ENCODE measurements at regions not wholly inside any gene's neighbourhood (a gene's known extent, or its start where the extent isn't known, plus 50 kb on each side); places are given as distances from the start of the nearest gene placed in this dataset.

GRCh38 chr11:30128269-30128932 lies 102.4 kb upstream of the FSHB start:
- no peak overlapping the region for H3K27ac Mint-ChIP-seq
- Histone ChIP-seq H3K4me2 (no peak overlapping the region), H3K4me1 (ENCODE audit: insufficient read depth) (no peaks in the 10 kb centered on the region), H2AFZ (no peak overlapping the region), H3K36me3 (ENCODE audit: insufficient read depth) (no peaks in the 10 kb centered on the region), H4K20me1 (replicated peaks; ENCODE audit: insufficient read depth) (no peaks in the 10 kb centered on the region), H3F3A (replicated peaks; ENCODE audit: low read depth) (no peaks in the 10 kb centered on the region), H3K27ac (ENCODE audit: low read depth) (no peak overlapping the region), H3K4me3 (no peak overlapping the region), H3K27me3 (ENCODE audit: insufficient read depth) (no peaks in the 10 kb centered on the region), H3K9me2 (ENCODE audit: insufficient read depth) (no peaks in the 10 kb centered on the region), H3K79me2 (replicated peaks; ENCODE audit: insufficient read depth) (no peaks in the 10 kb centered on the region)
- TF ChIP-seq CTCF (conservative IDR thresholded peaks at IDR 0.05; ENCODE audit: low read depth in 2 of 2) (peak; percentile 69 to 89), POLR2AphosphoS5 (IDR thresholded peaks at IDR 0.05; ENCODE audit: low read depth) (no peak)
- peak; percentile 68 for DNase-seq (ENCODE audit: low spot score)
- no peaks in the 10 kb centered on the region for H3K36me3 Mint-ChIP-seq (ENCODE audit: low read depth)
- no peaks in the 10 kb centered on the region for H3K27me3 Mint-ChIP-seq (ENCODE audit: insufficient read depth, low read depth, poor library complexity)
- no peaks in the 10 kb centered on the region for H3K4me1 Mint-ChIP-seq
- no peaks in the 10 kb centered on the region for H3K9me3 Mint-ChIP-seq
- ATAC-seq: peak; percentile 53
- H3K4me3 Mint-ChIP-seq: no peak overlapping the region

DNA sequence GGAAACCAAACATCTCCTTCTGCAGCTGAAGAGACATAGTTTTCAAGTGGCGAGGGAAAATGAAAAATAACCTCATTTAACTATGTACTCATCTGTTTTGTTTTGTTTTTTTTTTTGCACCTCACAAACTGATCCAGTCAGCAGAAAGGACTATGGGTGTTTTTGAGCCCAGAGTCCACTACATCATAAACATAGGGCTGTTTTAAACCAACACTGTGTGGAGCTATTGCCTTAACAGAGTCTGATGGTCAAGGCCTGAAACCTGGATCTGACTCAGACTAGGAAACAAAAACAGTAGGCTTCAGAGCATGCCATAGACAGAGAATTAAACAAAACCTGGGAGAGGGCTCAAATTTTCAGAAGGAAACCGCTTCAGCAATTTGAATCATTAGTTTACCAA lies 99.3 kb upstream of the FSHB start:
- H3K4me2 ChIP-seq: no peak overlapping the region
- no peak for DNase-seq (ENCODE audit: low spot score)
- no peak for ATAC-seq
- Mint-ChIP-seq H3K9me3 (no peaks in the 10 kb centered on the region), H3K36me3 (ENCODE audit: low read depth) (no peaks in the 10 kb centered on the region), H3K4me1 (no peaks in the 10 kb centered on the region), H3K4me3 (no peak overlapping the region), H3K27ac (no peak overlapping the region), H3K27me3 (ENCODE audit: insufficient read depth, low read depth, poor library complexity) (no peaks in the 10 kb centered on the region)
- no peaks in the 10 kb centered on the region for H3K36me3 ChIP-seq (ENCODE audit: insufficient read depth)
- H2AFZ ChIP-seq: no peak overlapping the region; the same call in 1 of the 2 replicates
- no peaks in the 10 kb centered on the region for H3K27me3 ChIP-seq (ENCODE audit: insufficient read depth)
- H3K9me2 ChIP-seq (ENCODE audit: insufficient read depth): no peaks in the 10 kb centered on the region
- no peaks in the 10 kb centered on the region for H3K4me1 ChIP-seq (ENCODE audit: insufficient read depth)
- no peaks in the 10 kb centered on the region for H3K79me2 ChIP-seq (replicated peaks; ENCODE audit: insufficient read depth)
- H3K27ac ChIP-seq (ENCODE audit: low read depth): no peak overlapping the region
- no peak overlapping the region for H3K4me3 ChIP-seq
- no peaks in the 10 kb centered on the region for H4K20me1 ChIP-seq (replicated peaks; ENCODE audit: insufficient read depth)
- TF ChIP-seq CTCF (conservative IDR thresholded peaks at IDR 0.05; ENCODE audit: low read depth in 2 of 2) (peak in 1 of 2 experiments; percentile 27; a peak in 2 of 4 replicates), ZNF331 (CRISPR knock-in tag; IDR thresholded peaks at IDR 0.05; ENCODE audit: low read depth) (no peak)
- H3F3A ChIP-seq (replicated peaks; ENCODE audit: low read depth): no peaks in the 10 kb centered on the region

DNA sequence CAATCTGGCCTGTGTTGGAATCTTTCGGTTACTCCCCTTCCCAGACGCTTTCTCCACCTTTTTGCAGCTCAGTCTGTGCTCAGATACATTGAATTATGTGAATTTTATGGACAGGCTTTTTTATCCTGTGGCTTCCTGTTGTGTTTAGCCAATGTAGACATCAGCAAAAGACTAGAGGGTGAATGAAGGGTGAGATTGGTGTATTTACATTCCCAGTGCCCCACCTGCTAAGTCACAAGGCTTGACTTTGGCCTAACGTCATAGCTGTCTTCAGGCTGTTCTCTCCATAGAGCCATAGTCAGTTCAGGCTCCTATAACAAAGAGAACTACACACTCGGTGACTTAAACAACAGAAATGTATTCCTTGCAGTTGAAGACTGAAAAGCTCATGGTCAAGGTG lies 97.5 kb upstream of the FSHB start:
- Histone ChIP-seq H4K20me1 (replicated peaks; ENCODE audit: insufficient read depth) (no peaks in the 10 kb centered on the region), H3K4me2 (no peak overlapping the region), H3K36me3 (ENCODE audit: insufficient read depth) (no peaks in the 10 kb centered on the region), H2AFZ (0 out of 2 replicates have a peak overlapping the region, but pooled peaks have one; percentile 53), H3K4me3 (no peak overlapping the region), H3K4me1 (ENCODE audit: insufficient read depth) (no peaks in the 10 kb centered on the region), H3K27ac (ENCODE audit: low read depth) (no peak overlapping the region), H3K79me2 (replicated peaks; ENCODE audit: insufficient read depth) (no peaks in the 10 kb centered on the region), H3F3A (replicated peaks; ENCODE audit: low read depth) (no peaks in the 10 kb centered on the region), H3K9me2 (ENCODE audit: insufficient read depth) (no peaks in the 10 kb centered on the region), H3K27me3 (ENCODE audit: insufficient read depth) (no peaks in the 10 kb centered on the region)
- DNase-seq (ENCODE audit: low spot score): no peak
- Mint-ChIP-seq H3K4me3 (no peak overlapping the region), H3K27ac (no peak overlapping the region), H3K27me3 (ENCODE audit: insufficient read depth, low read depth, poor library complexity) (no peaks in the 10 kb centered on the region), H3K9me3 (no peaks in the 10 kb centered on the region), H3K4me1 (no peaks in the 10 kb centered on the region), H3K36me3 (ENCODE audit: low read depth) (no peaks in the 10 kb centered on the region)
- no peak for ATAC-seq
- TF ChIP-seq NANOG (IDR thresholded peaks at IDR 0.05; ENCODE audit: borderline replicate concordance) (no peak), EZH2 (IDR thresholded peaks at IDR 0.05; ENCODE audit: low read depth, unreplicated experiment) (no peak), CREB1 (CRISPR knock-in tag; IDR thresholded peaks at IDR 0.05; ENCODE audit: low read depth) (no peak)
- TF ChIP-seq, protein P1, sequence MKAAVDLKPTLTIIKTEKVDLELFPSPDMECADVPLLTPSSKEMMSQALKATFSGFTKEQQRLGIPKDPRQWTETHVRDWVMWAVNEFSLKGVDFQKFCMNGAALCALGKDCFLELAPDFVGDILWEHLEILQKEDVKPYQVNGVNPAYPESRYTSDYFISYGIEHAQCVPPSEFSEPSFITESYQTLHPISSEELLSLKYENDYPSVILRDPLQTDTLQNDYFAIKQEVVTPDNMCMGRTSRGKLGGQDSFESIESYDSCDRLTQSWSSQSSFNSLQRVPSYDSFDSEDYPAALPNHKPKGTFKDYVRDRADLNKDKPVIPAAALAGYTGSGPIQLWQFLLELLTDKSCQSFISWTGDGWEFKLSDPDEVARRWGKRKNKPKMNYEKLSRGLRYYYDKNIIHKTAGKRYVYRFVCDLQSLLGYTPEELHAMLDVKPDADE (IDR thresholded peaks at IDR 0.05): no peak

All from GM23338 (cell line).